ENCODE measurements at regions not wholly inside any gene's neighbourhood (a gene's known extent, or its start where the extent isn't known, plus 50 kb on each side); places are given as distances from the start of the nearest gene placed in this dataset.
"Not testable (repeated sequence)": the region's sequence is repeated elsewhere in the genome, so short reads cannot be mapped to it uniquely, and the experiment has no call there.

GRCh38 chr2:132304661-132305380, 111.8 kb upstream of the GPR39 start:
- H3K36me3 Mint-ChIP-seq (ENCODE audit: low read depth); intact Hi-C loops (cut with micrococcal nuclease); H3K9me3 Mint-ChIP-seq; H3K4me1 Mint-ChIP-seq; H3K27ac Mint-ChIP-seq; H3K4me3 Mint-ChIP-seq; DNase-seq; CTCF ChIA-PET; POLR2A ChIA-PET; H3K27me3 Mint-ChIP-seq; ATAC-seq (ENCODE audit: low read depth): not testable (repeated sequence)

GRCh38 chr2:132307613-132308198, 108.9 kb upstream of the GPR39 start:
- ATAC-seq (ENCODE audit: low read depth); CTCF ChIA-PET; H3K9me3 Mint-ChIP-seq; intact Hi-C loops (cut with micrococcal nuclease); H3K27me3 Mint-ChIP-seq; H3K36me3 Mint-ChIP-seq (ENCODE audit: low read depth); H3K4me1 Mint-ChIP-seq; H3K4me3 Mint-ChIP-seq; H3K27ac Mint-ChIP-seq; POLR2A ChIA-PET; DNase-seq: not testable (repeated sequence)

- H3K4me3 Mint-ChIP-seq; POLR2A ChIA-PET; H3K36me3 Mint-ChIP-seq (ENCODE audit: low read depth); H3K27me3 Mint-ChIP-seq; H3K27ac Mint-ChIP-seq; H3K4me1 Mint-ChIP-seq; ATAC-seq (ENCODE audit: low read depth); intact Hi-C loops (cut with micrococcal nuclease); CTCF ChIA-PET; DNase-seq; H3K9me3 Mint-ChIP-seq: not testable (repeated sequence)
These were observed 107.4 kb upstream of the GPR39 start for GRCh38 chr2:132309203-132309602.

- H3K4me3 Mint-ChIP-seq; H3K27ac Mint-ChIP-seq; H3K9me3 Mint-ChIP-seq; H3K4me1 Mint-ChIP-seq; intact Hi-C loops (cut with micrococcal nuclease); POLR2A ChIA-PET; H3K36me3 Mint-ChIP-seq (ENCODE audit: low read depth); H3K27me3 Mint-ChIP-seq; ATAC-seq (ENCODE audit: low read depth); DNase-seq; CTCF ChIA-PET: not testable (repeated sequence)
These were observed 101.1 kb upstream of the GPR39 start for GRCh38 chr2:132315546-132315945.

- ATAC-seq (ENCODE audit: low read depth); H3K36me3 Mint-ChIP-seq (ENCODE audit: low read depth); intact Hi-C loops (cut with micrococcal nuclease); H3K27ac Mint-ChIP-seq; H3K4me3 Mint-ChIP-seq; DNase-seq; POLR2A ChIA-PET; CTCF ChIA-PET; H3K27me3 Mint-ChIP-seq; H3K9me3 Mint-ChIP-seq; H3K4me1 Mint-ChIP-seq: not testable (repeated sequence)
These were observed 99.5 kb upstream of the GPR39 start for GRCh38 chr2:132317026-132317680.

- H3K27ac Mint-ChIP-seq; ATAC-seq (ENCODE audit: low read depth); CTCF ChIA-PET; H3K27me3 Mint-ChIP-seq; intact Hi-C loops (cut with micrococcal nuclease); H3K9me3 Mint-ChIP-seq; H3K36me3 Mint-ChIP-seq (ENCODE audit: low read depth); H3K4me3 Mint-ChIP-seq; H3K4me1 Mint-ChIP-seq; POLR2A ChIA-PET; DNase-seq: not testable (repeated sequence)
These were observed 98.1 kb upstream of the GPR39 start for GRCh38 chr2:132318481-132318880.

- H3K27me3 Mint-ChIP-seq; H3K27ac Mint-ChIP-seq; DNase-seq; CTCF ChIA-PET; H3K9me3 Mint-ChIP-seq; H3K4me3 Mint-ChIP-seq; intact Hi-C loops (cut with micrococcal nuclease); H3K4me1 Mint-ChIP-seq; ATAC-seq (ENCODE audit: low read depth); H3K36me3 Mint-ChIP-seq (ENCODE audit: low read depth); POLR2A ChIA-PET: not testable (repeated sequence)
These were observed 92.6 kb upstream of the GPR39 start for GRCh38 chr2:132324005-132324404.

- DNase-seq; H3K36me3 Mint-ChIP-seq (ENCODE audit: low read depth); POLR2A ChIA-PET; H3K27me3 Mint-ChIP-seq; H3K4me3 Mint-ChIP-seq; H3K4me1 Mint-ChIP-seq; H3K27ac Mint-ChIP-seq; H3K9me3 Mint-ChIP-seq; CTCF ChIA-PET; ATAC-seq (ENCODE audit: low read depth); intact Hi-C loops (cut with micrococcal nuclease): not testable (repeated sequence)
These were observed 84.1 kb upstream of the GPR39 start for GRCh38 chr2:132332345-132333033.

GRCh38 chr2:132337135-132337534, 79.5 kb upstream of the GPR39 start:
- H3K4me1 Mint-ChIP-seq; H3K27ac Mint-ChIP-seq; POLR2A ChIA-PET; intact Hi-C loops (cut with micrococcal nuclease); DNase-seq; CTCF ChIA-PET; H3K27me3 Mint-ChIP-seq; H3K9me3 Mint-ChIP-seq; ATAC-seq (ENCODE audit: low read depth); H3K4me3 Mint-ChIP-seq; H3K36me3 Mint-ChIP-seq (ENCODE audit: low read depth): not testable (repeated sequence)

- DNase-seq; H3K9me3 Mint-ChIP-seq; H3K27ac Mint-ChIP-seq; H3K4me3 Mint-ChIP-seq; POLR2A ChIA-PET; H3K27me3 Mint-ChIP-seq; H3K36me3 Mint-ChIP-seq (ENCODE audit: low read depth); intact Hi-C loops (cut with micrococcal nuclease); ATAC-seq (ENCODE audit: low read depth); CTCF ChIA-PET; H3K4me1 Mint-ChIP-seq: not testable (repeated sequence)
These were observed 78.8 kb upstream of the GPR39 start for GRCh38 chr2:132337844-132338243.

GRCh38 chr2:132347041-132347780, 69.4 kb upstream of the GPR39 start:
- DNase-seq; H3K4me1 Mint-ChIP-seq; CTCF ChIA-PET; intact Hi-C loops (cut with micrococcal nuclease); ATAC-seq (ENCODE audit: low read depth); H3K36me3 Mint-ChIP-seq (ENCODE audit: low read depth); H3K27ac Mint-ChIP-seq; H3K9me3 Mint-ChIP-seq; H3K4me3 Mint-ChIP-seq; POLR2A ChIA-PET: not testable (repeated sequence)
- peaks cover 14% of the 10 kb centered on the region for H3K27me3 Mint-ChIP-seq
